ENCODE measurements at regions not wholly inside any gene's neighbourhood (a gene's known extent, or its start where the extent isn't known, plus 50 kb on each side); places are given as distances from the start of the nearest gene placed in this dataset.

- H3K4me3 ChIP-seq: no peak overlapping the region
- no peaks in the 10 kb centered on the region for H3K36me3 ChIP-seq
- no peaks in the 10 kb centered on the region for H3K27me3 ChIP-seq
- in situ Hi-C loops (cut with MboI; ENCODE audit: low pct_ligation_motif_present in 1 of 4, low pct_unique_long_range_greater_than_20kb in 1 of 4, low sequenced_read_pairs in 3 of 4): loop anchor here in 1 of 4 donors (25.0 kb wide), 1 partner anchor 1028 kb away; no protein-coding TSS in a partner anchor
- no peaks in the 10 kb centered on the region for H3K4me1 ChIP-seq
- no peak for TF ChIP-seq EP300 (IDR thresholded peaks at IDR 0.05; ENCODE audit: low read depth)
- no peak for TF ChIP-seq POLR2AphosphoS5 (IDR thresholded peaks at IDR 0.05)
- TF ChIP-seq CTCF (IDR thresholded peaks at IDR 0.05): no peak
- no peak for TF ChIP-seq POLR2A (IDR thresholded peaks at IDR 0.05)
- intact Hi-C loops (cut with DNase I; ENCODE audit: low total_unique reads): no loop called here
- DNase-seq: no peak
- H3K27ac ChIP-seq: no peak overlapping the region
- H3K9me3 ChIP-seq: no peaks in the 10 kb centered on the region
These were observed 196.4 kb downstream of the QDPR start for GRCh38 chr4:17315459-17315858.

- no peaks in the 10 kb centered on the region for H3K27me3 ChIP-seq
- H3K4me1 ChIP-seq: no peaks in the 10 kb centered on the region
- H3K4me3 ChIP-seq: no peak overlapping the region
- no peak for DNase-seq
- in situ Hi-C loops (cut with MboI; ENCODE audit: low pct_ligation_motif_present in 1 of 4, low pct_unique_long_range_greater_than_20kb in 1 of 4, low sequenced_read_pairs in 3 of 4) (loop anchor here in 1 of 4 donors (25.0 kb wide), 1 partner anchor 1026 kb away; no protein-coding TSS in a partner anchor), intact Hi-C loops (cut with DNase I; ENCODE audit: low total_unique reads) (no loop called here)
- WGBS, 2 donors (ENCODE audit: low coverage in 1 of 2): 27 to 73% methylated on average over 2 of the region's 2 CpGs
- H3K36me3 ChIP-seq: no peaks in the 10 kb centered on the region
- no peak for TF ChIP-seq CTCF (IDR thresholded peaks at IDR 0.05)
- no peaks in the 10 kb centered on the region for H3K9me3 ChIP-seq
- H3K27ac ChIP-seq: no peak overlapping the region
These were observed 198.7 kb downstream of the QDPR start for GRCh38 chr4:17313194-17313593.

GRCh38 chr4:17310269-17310652 lies 201.6 kb downstream of the QDPR start:
- 48 to 50% methylated on average over 1 of the region's 1 CpG for WGBS, 2 donors (ENCODE audit: low coverage in 1 of 2)
- no peaks in the 10 kb centered on the region for H3K9me3 ChIP-seq
- in situ Hi-C loops (cut with MboI; ENCODE audit: low pct_ligation_motif_present in 1 of 4, low pct_unique_long_range_greater_than_20kb in 1 of 4, low sequenced_read_pairs in 3 of 4) (loop anchor here in 1 of 4 donors (25.0 kb wide), 1 partner anchor 1023 kb away; no protein-coding TSS in a partner anchor), intact Hi-C loops (cut with DNase I; ENCODE audit: low total_unique reads) (no loop called here)
- no peak for DNase-seq
- H3K4me1 ChIP-seq: no peaks in the 10 kb centered on the region
- H3K36me3 ChIP-seq: no peaks in the 10 kb centered on the region
- H3K27me3 ChIP-seq: no peaks in the 10 kb centered on the region
- no peak overlapping the region for H3K27ac ChIP-seq
- TF ChIP-seq POLR2A (IDR thresholded peaks at IDR 0.05) (no peak), POLR2AphosphoS5 (IDR thresholded peaks at IDR 0.05) (no peak), CTCF (IDR thresholded peaks at IDR 0.05) (no peak), EP300 (IDR thresholded peaks at IDR 0.05; ENCODE audit: low read depth) (no peak)
- H3K4me3 ChIP-seq: no peak overlapping the region

- Histone ChIP-seq H3K36me3 (no peaks in the 10 kb centered on the region), H3K27me3 (no peaks in the 10 kb centered on the region), H3K9me3 (no peaks in the 10 kb centered on the region), H3K4me3 (no peak overlapping the region), H3K4me1 (no peaks in the 10 kb centered on the region), H3K27ac (no peak overlapping the region)
- intact Hi-C loops (cut with DNase I; ENCODE audit: low total_unique reads): no loop called here
- DNase-seq: no peak
- 25 to 55% methylated on average over 1 of the region's 1 CpG for WGBS, 2 donors (ENCODE audit: low coverage in 1 of 2)
- TF ChIP-seq CTCF (IDR thresholded peaks at IDR 0.05) (no peak), POLR2A (IDR thresholded peaks at IDR 0.05) (no peak), POLR2AphosphoS5 (IDR thresholded peaks at IDR 0.05) (no peak), EP300 (IDR thresholded peaks at IDR 0.05; ENCODE audit: low read depth) (no peak)
- in situ Hi-C loops (cut with MboI; ENCODE audit: low pct_ligation_motif_present in 1 of 4, low pct_unique_long_range_greater_than_20kb in 1 of 4, low sequenced_read_pairs in 3 of 4): loop anchor here in 1 of 4 donors (25.0 kb wide), 1 partner anchor 1022 kb away; no protein-coding TSS in a partner anchor
These were observed 202.2 kb downstream of the QDPR start for GRCh38 chr4:17309567-17310268.
